OCI-LY7 (cell line): ENCODE measurements at regions not wholly inside any gene's neighbourhood (a gene's known extent, or its start where the extent isn't known, plus 50 kb on each side); places are given as distances from the start of the nearest gene placed in this dataset.

ENCODE experiments used
- BruUV-seq: library from RNA; stranded (reverse); fragments of 400-500 nt; replicated peaks from 2 replicates; lab custom pipeline; 2021; lab: Mats Ljungman, UMichigan
- CTCF ChIA-PET: fragments of 300-600 bp; sonication (Branson Sonifier 250); formaldehyde crosslinking; loops from one replicate; lab custom pipeline; 2022; ENCODE audit warnings: antibody characterized with exemption; ENCODE audit not compliant: unreplicated experiment; lab: Charles Lee
- POLR2A ChIA-PET: fragments of 300-600 bp; sonication (Branson Sonifier 250); formaldehyde crosslinking; loops from one replicate; lab custom pipeline; 2022; ENCODE audit warnings: antibody characterized with exemption; lab: Charles Lee
- DNase-seq: peaks from one replicate; pipeline ENCODE4 v3.0.0-alpha.2; 2015; ENCODE audit warnings: low spot score
- H2AFZ ChIP-seq: fragments of 200-600 bp; sonication (generic), shearing (Covaris generic); 2 replicates; pipeline ENCODE4 v1.6.1; 2014; ENCODE audit warnings: mild to moderate bottlenecking, antibody characterized with exemption, low read length, moderate library complexity
- H3K27ac ChIP-seq: fragments of 200-600 bp; sonication (generic); 2 replicates; pipeline ENCODE4 v1.5.1; 2014; ENCODE audit warnings: mixed run types, low read depth, mild to moderate bottlenecking, moderate library complexity, low read length, inconsistent platforms; ENCODE audit not compliant: poor library complexity, severe bottlenecking
- H3K36me3 ChIP-seq: fragments of 200-600 bp; sonication (generic); 2 replicates; pipeline ENCODE4 v1.6.1; 2014; ENCODE audit warnings: mild to moderate bottlenecking, antibody characterized with exemption, low read length, moderate library complexity, mixed read lengths; ENCODE audit not compliant: insufficient read depth
- H3K4me1 ChIP-seq: fragments of 200-600 bp; sonication (generic); 2 replicates; pipeline ENCODE4 v1.5.1; 2014; ENCODE audit warnings: mild to moderate bottlenecking, low read length; ENCODE audit not compliant: insufficient read depth, poor library complexity, severe bottlenecking
- H3K4me2 ChIP-seq: fragments of 200-600 bp; sonication (generic); 2 replicates; pipeline ENCODE4 v1.6.1; 2014; ENCODE audit warnings: mild to moderate bottlenecking, low read length
- H3K4me3 ChIP-seq: fragments of 200-600 bp; sonication (generic); 2 replicates; pipeline ENCODE4 v1.5.1; 2014; ENCODE audit warnings: mild to moderate bottlenecking, low read depth, low read length; ENCODE audit not compliant: poor library complexity, severe bottlenecking
- H3K79me2 ChIP-seq: fragments of 200-600 bp; sonication (generic); 2 replicates; pipeline ENCODE4 v1.6.1; 2016; ENCODE audit warnings: low read depth, mild to moderate bottlenecking, low read length, moderate library complexity, mixed read lengths; ENCODE audit not compliant: insufficient read depth
- H3K9me2 ChIP-seq: fragments of 200-600 bp; sonication (generic); 2 replicates; pipeline ENCODE4 v1.6.1; 2016; ENCODE audit warnings: mild to moderate bottlenecking, low read length, mixed read lengths; ENCODE audit not compliant: insufficient read depth
- H3K9me3 ChIP-seq: fragments of 200-600 bp; sonication (generic); 2 replicates; pipeline ENCODE4 v1.6.1; 2014; ENCODE audit warnings: mild to moderate bottlenecking, mixed run types, low read length, mixed read lengths
- H4K20me1 ChIP-seq: fragments of 200-600 bp; sonication (generic); 2 replicates; pipeline ENCODE4 v1.6.1; 2014; ENCODE audit warnings: mild to moderate bottlenecking, antibody characterized with exemption, low read length, moderate library complexity, mixed read lengths; ENCODE audit not compliant: insufficient read depth
- CTCF ChIP-seq: fragments of 200-600 bp; sonication (generic); conservative IDR thresholded peaks from 2 replicates; pipeline ENCODE4 v1.5.1; 2014; ENCODE audit warnings: mild to moderate bottlenecking, antibody characterized with exemption, low read length, moderate library complexity, mixed read lengths
- EZH2phosphoT487 ChIP-seq: fragments of 200-600 bp; sonication (generic); IDR thresholded peaks from 2 replicates; pipeline ENCODE4 v1.6.1; 2018; ENCODE audit warnings: low read depth, borderline replicate concordance, mild to moderate bottlenecking, mixed run types, antibody characterized with exemption, low read length, moderate library complexity, mixed read lengths
- intact Hi-C: fragments of 100-400 bp; cut with micrococcal nuclease; formaldehyde crosslinking; loops from one replicate; pipeline ENCODE4 v1.10.0; 2022; ENCODE audit not compliant: unreplicated experiment

GRCh38 chr5:39658866-39659265 is 234.1 kb upstream of the DAB2 start:
- ChIA-PET CTCF (no interaction called here), POLR2A (no interaction called here)
- TF ChIP-seq CTCF = no peak
- DNase-seq = no peak
- intact Hi-C loops = no loop called here
- no peaks in the 10 kb centered on the region for H3K79me2 ChIP-seq
- no peaks in the 10 kb centered on the region for H3K9me3 ChIP-seq
- H3K4me2 ChIP-seq = no peak overlapping the region
- H3K4me1 ChIP-seq = no peaks in the 10 kb centered on the region
- H4K20me1 ChIP-seq = no peaks in the 10 kb centered on the region
- BruUV-seq = no TSS peak
- H3K36me3 ChIP-seq = no peaks in the 10 kb centered on the region
- no peak overlapping the region for H3K4me3 ChIP-seq
- H3K9me2 ChIP-seq = 0 out of 2 replicates have a peak, but pooled peaks cover 7% of the 10 kb centered on the region
- H2AFZ ChIP-seq = no peak overlapping the region
- H3K27ac ChIP-seq = no peak overlapping the region

GRCh38 chr5:39657943-39658342 is 233.2 kb upstream of the DAB2 start:
- intact Hi-C loops = no loop called here
- no TSS peak for BruUV-seq
- TF ChIP-seq CTCF = no peak
- TF ChIP-seq EZH2phosphoT487 = no peak

GRCh38 chr5:39656600-39656999 is 231.8 kb upstream of the DAB2 start:
- CTCF ChIA-PET = no interaction called here
- DNase-seq = no peak
- POLR2A ChIA-PET = no interaction called here
- no peak overlapping the region for H3K4me2 ChIP-seq
- no peak overlapping the region for H3K27ac ChIP-seq
- no peaks in the 10 kb centered on the region for H3K4me1 ChIP-seq
- 0 out of 2 replicates have a peak, but pooled peaks cover 7% of the 10 kb centered on the region for H3K9me2 ChIP-seq
- no peak overlapping the region for H2AFZ ChIP-seq
- no TSS peak for BruUV-seq
- H3K36me3 ChIP-seq = no peaks in the 10 kb centered on the region
- H3K9me3 ChIP-seq = no peaks in the 10 kb centered on the region
- TF ChIP-seq CTCF = no peak
- no peak for TF ChIP-seq EZH2phosphoT487
- no peaks in the 10 kb centered on the region for H3K79me2 ChIP-seq
- no peak overlapping the region for H3K4me3 ChIP-seq
- H4K20me1 ChIP-seq = no peaks in the 10 kb centered on the region
- intact Hi-C loops = no loop called here

More at GRCh38 chr5:39657943-39658342, 233.2 kb upstream of the DAB2 start:
- H4K20me1 ChIP-seq = no peaks in the 10 kb centered on the region
- no peak overlapping the region for H2AFZ ChIP-seq
- H3K27ac ChIP-seq = no peak overlapping the region
- no peaks in the 10 kb centered on the region for H3K9me3 ChIP-seq
- H3K4me1 ChIP-seq = no peaks in the 10 kb centered on the region
- POLR2A ChIA-PET = no interaction called here
- no peak overlapping the region for H3K4me3 ChIP-seq
- no peaks in the 10 kb centered on the region for H3K36me3 ChIP-seq
- no peak for DNase-seq
- CTCF ChIA-PET = no interaction called here
- 0 out of 2 replicates have a peak, but pooled peaks cover 7% of the 10 kb centered on the region for H3K9me2 ChIP-seq
- H3K4me2 ChIP-seq = no peak overlapping the region
- H3K79me2 ChIP-seq = no peaks in the 10 kb centered on the region
